CD14-positive monocyte (primary cell): ENCODE measurements at regions not wholly inside any gene's neighbourhood (a gene's known extent, or its start where the extent isn't known, plus 50 kb on each side); places are given as distances from the start of the nearest gene placed in this dataset.

ENCODE experiments used
- DNase-seq, 3 donors: peaks; one replicate each; pipeline ENCODE4 v3.0.0-alpha.2; 2011 to 2022
- H2AFZ ChIP-seq: 2 replicates; pipeline ENCODE4 v1.6.0; 2012; ENCODE audit warnings: mild to moderate bottlenecking, low read depth, low read length, inconsistent platforms; ENCODE audit not compliant: insufficient read depth, poor library complexity, severe bottlenecking
- H3K27ac ChIP-seq, 2 donors: 1 replicate in 1 of 2; 2 replicates in 1 of 2; pipeline ENCODE4 v1.5.1; 2012 to 2013; ENCODE audit warnings: low read length in 2 of 2, control low read depth in 1 of 2, inconsistent platforms in 1 of 2, low read depth in 1 of 2, mild to moderate bottlenecking in 1 of 2
- H3K27me3 ChIP-seq, 2 donors: one replicate each; pipeline versions ENCODE4 v1.6.0 to v1.6.1; 2011 to 2013; ENCODE audit warnings: low read length in 2 of 2; ENCODE audit not compliant: control insufficient read depth in 2 of 2, insufficient read depth in 2 of 2
- H3K36me3 ChIP-seq, 2 donors: replicated peaks in 1 of 2; 1 replicate in 1 of 2; 2 replicates in 1 of 2; pipeline versions ENCODE4 v1.5.1 to v1.6.1; 2012 to 2013; ENCODE audit warnings: low read length in 2 of 2, control low read depth in 1 of 2, inconsistent platforms in 1 of 2, mild to moderate bottlenecking in 1 of 2; ENCODE audit not compliant: insufficient read depth in 2 of 2, control insufficient read depth in 1 of 2
- H3K4me1 ChIP-seq, 2 donors: 1 replicate in 1 of 2; 2 replicates in 1 of 2; pipeline versions ENCODE4 v1.5.1 to v1.6.1; 2012 to 2013; ENCODE audit warnings: low read length in 2 of 2, control low read depth in 1 of 2, inconsistent platforms in 1 of 2, mild to moderate bottlenecking in 1 of 2, moderate library complexity in 1 of 2; ENCODE audit not compliant: insufficient read depth in 2 of 2, control insufficient read depth in 1 of 2
- H3K4me2 ChIP-seq: replicated peaks from 2 replicates; pipeline ENCODE3; 2012; ENCODE audit warnings: low read length, moderate library complexity, mild to moderate bottlenecking; ENCODE audit not compliant: poor library complexity, severe bottlenecking; ENCODE audit errors: extremely low read depth
- H3K4me3 ChIP-seq, 3 experiments: fragments of 200-600 bp in 1 of 3; sonication (generic) in 1 of 3; replicated peaks in 1 of 3; 1 replicate in 2 of 3; 2 replicates in 1 of 3; pipeline ENCODE4 v1.5.1; 2011 to 2013; ENCODE audit warnings: low read length in 3 of 3, mild to moderate bottlenecking in 3 of 3, control low read depth in 2 of 3, low read depth in 2 of 3, inconsistent platforms in 1 of 3, moderate library complexity in 1 of 3
- H3K79me2 ChIP-seq: 2 replicates; pipeline ENCODE4 v1.6.0; 2012; ENCODE audit warnings: mild to moderate bottlenecking, control low read depth, inconsistent platforms, low read length, moderate library complexity; ENCODE audit not compliant: insufficient read depth
- H3K9ac ChIP-seq: 2 replicates; pipeline ENCODE4 v1.6.0; 2017; ENCODE audit warnings: low read length, mild to moderate bottlenecking; ENCODE audit not compliant: insufficient read depth, poor library complexity, severe bottlenecking
- H3K9me3 ChIP-seq, 2 donors: replicated peaks in 1 of 2; 1 replicate in 1 of 2; 2 replicates in 1 of 2; pipeline versions ENCODE4 v1.5.1 to v1.6.1; 2012 to 2013; ENCODE audit warnings: low read length in 2 of 2, control low read depth in 1 of 2; ENCODE audit not compliant: control insufficient read depth in 1 of 2, insufficient read depth in 1 of 2
- H4K20me1 ChIP-seq: 2 replicates; pipeline ENCODE4 v1.6.0; 2012; ENCODE audit warnings: mild to moderate bottlenecking, low read length, control low read depth, moderate library complexity; ENCODE audit not compliant: insufficient read depth
- H3K27ac Mint-ChIP-seq, 7 donors: one replicate each; pipeline ENCODE4 v1.8.0; 2020; ENCODE audit warnings: mild to moderate bottlenecking in 7 of 7, mixed read lengths in 7 of 7, moderate library complexity in 6 of 7, inconsistent platforms in 2 of 7
- H3K27me3 Mint-ChIP-seq, 3 donors: one replicate each; pipeline ENCODE4 v1.8.0; 2021 to 2022; ENCODE audit warnings: low read depth in 3 of 3, mild to moderate bottlenecking in 3 of 3, mixed read lengths in 3 of 3, moderate library complexity in 3 of 3, inconsistent platforms in 1 of 3
- H3K36me3 Mint-ChIP-seq, 2 donors: one replicate each; pipeline ENCODE4 v1.8.0; 2020; ENCODE audit warnings: mixed read lengths in 2 of 2, inconsistent platforms in 1 of 2, mild to moderate bottlenecking in 1 of 2
- H3K4me1 Mint-ChIP-seq: one replicate; pipeline ENCODE4 v1.8.0; 2020; ENCODE audit warnings: mild to moderate bottlenecking, mixed read lengths
- H3K4me3 Mint-ChIP-seq, 2 donors: one replicate each; pipeline ENCODE4 v1.8.0; 2020; ENCODE audit warnings: mild to moderate bottlenecking in 2 of 2, mixed read lengths in 2 of 2, moderate library complexity in 1 of 2
- H3K9me3 Mint-ChIP-seq, 7 donors: one replicate each; pipeline ENCODE4 v1.8.0; 2020 to 2022; ENCODE audit warnings: mixed read lengths in 7 of 7, mild to moderate bottlenecking in 6 of 7, moderate library complexity in 6 of 7, inconsistent platforms in 2 of 7
- CTCF ChIP-seq: fragments of 200-600 bp; IDR thresholded peaks from one replicate; pipeline ENCODE4 v1.8.0; 2022; ENCODE audit warnings: antibody characterized with exemption, mild to moderate bottlenecking
- WGBS: methylation state at CpG from one replicate; pipeline ENCODE4 v1.1.5; 2013; ENCODE audit warnings: missing lambda C conversion rate; ENCODE audit not compliant: insufficient coverage; 5-methylcytosine and 5-hydroxymethylcytosine counted together
- intact Hi-C, 2 donors: fragments of 100-400 bp; cut with micrococcal nuclease; formaldehyde crosslinking; loops; one replicate each; pipeline versions ENCODE4 v1.15.0 to v1.15.1; 2023

- DNase-seq: no peak
- no peak overlapping the region for H3K4me2 ChIP-seq
- Mint-ChIP-seq H3K9me3 (peaks cover 0 to 16% (median 9%) of the 10 kb centered on the region in 7 donors), H3K27me3 (peaks cover 0 to 3% (median 3%) of the 10 kb centered on the region in 3 donors), H3K36me3 (no peaks in the 10 kb centered on the region), H3K4me3 (no peak overlapping the region), H3K27ac (no peak overlapping the region), H3K4me1 (no peaks in the 10 kb centered on the region)
- H3K27ac ChIP-seq: no peak overlapping the region
- 87% methylated on average over 8 of the region's 8 CpGs for WGBS
- H3K27me3 ChIP-seq: no peaks in the 10 kb centered on the region
- TF ChIP-seq CTCF: no peak
- H3K9ac ChIP-seq: no peak overlapping the region
- H3K4me1 ChIP-seq: no peaks in the 10 kb centered on the region
- no peak overlapping the region for H3K4me3 ChIP-seq
- peaks cover 17 to 21% of the 10 kb centered on the region in 2 donors for H3K9me3 ChIP-seq
- no peaks in the 10 kb centered on the region for H4K20me1 ChIP-seq
- H2AFZ ChIP-seq: no peak overlapping the region
- intact Hi-C loops: no loop called here
- no peaks in the 10 kb centered on the region for H3K36me3 ChIP-seq
- H3K79me2 ChIP-seq: no peaks in the 10 kb centered on the region
Measured at GRCh38 chr5:22970956-22971618, 117.9 kb upstream of the CDH12 start.

- peaks cover 0 to 16% (median 9%) of the 10 kb centered on the region in 7 donors for H3K9me3 Mint-ChIP-seq
- no peak for DNase-seq
- Histone ChIP-seq H3K4me2 (no peak overlapping the region), H3K27me3 (no peaks in the 10 kb centered on the region), H3K36me3 (no peaks in the 10 kb centered on the region), H3K79me2 (no peaks in the 10 kb centered on the region), H3K4me1 (no peaks in the 10 kb centered on the region), H3K9me3 (peaks cover 17 to 21% of the 10 kb centered on the region in 2 donors), H3K9ac (no peak overlapping the region), H2AFZ (no peak overlapping the region), H3K27ac (no peak overlapping the region), H4K20me1 (no peaks in the 10 kb centered on the region), H3K4me3 (no peak overlapping the region)
- H3K4me3 Mint-ChIP-seq: no peak overlapping the region
- H3K27me3 Mint-ChIP-seq: peaks cover 0 to 3% (median 3%) of the 10 kb centered on the region in 3 donors
- intact Hi-C loops: no loop called here
- 88% methylated on average over 3 of the region's 5 CpGs for WGBS
- H3K4me1 Mint-ChIP-seq: no peaks in the 10 kb centered on the region
- peak overlapping the region in 1 of 7 donors; percentile 10 for H3K27ac Mint-ChIP-seq
- no peaks in the 10 kb centered on the region for H3K36me3 Mint-ChIP-seq
- no peak for TF ChIP-seq CTCF
Measured at GRCh38 chr5:22970491-22970890, 117.3 kb upstream of the CDH12 start.
